ENCODE measurements at regions not wholly inside any gene's neighbourhood (a gene's known extent, or its start where the extent isn't known, plus 50 kb on each side); places are given as distances from the start of the nearest gene placed in this dataset.

DNA sequence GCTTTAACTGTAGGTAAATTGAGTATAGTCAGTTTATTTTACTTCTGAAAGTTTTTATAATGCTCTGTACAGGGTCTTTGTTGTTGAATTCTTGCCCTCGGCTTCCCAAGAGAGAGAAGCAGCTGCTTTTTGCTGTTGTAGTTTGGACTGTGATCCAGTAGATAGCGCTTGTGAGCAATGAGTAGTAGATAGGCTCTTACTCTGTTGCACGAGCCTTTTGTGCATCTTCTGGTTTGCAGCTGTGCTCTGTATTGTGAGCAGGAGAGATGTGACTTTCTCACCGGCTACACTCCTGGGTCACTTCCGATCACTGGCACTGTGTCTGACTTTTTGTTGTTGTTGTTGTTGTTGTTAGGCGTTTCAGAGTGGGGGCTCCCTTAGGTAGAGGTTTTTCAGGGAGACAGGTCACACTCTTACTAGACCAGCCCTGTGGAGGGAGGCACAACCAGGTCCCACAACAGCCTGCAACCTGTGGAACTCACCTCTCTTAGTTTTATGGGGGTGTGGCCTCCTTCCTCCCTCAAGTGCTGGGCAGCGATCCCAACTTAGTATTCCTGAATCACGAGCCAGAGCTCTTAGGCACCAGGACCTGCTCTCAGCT lies 822.1 kb upstream of the GALNTL6 start:
- TF ChIP-seq, protein P1, sequence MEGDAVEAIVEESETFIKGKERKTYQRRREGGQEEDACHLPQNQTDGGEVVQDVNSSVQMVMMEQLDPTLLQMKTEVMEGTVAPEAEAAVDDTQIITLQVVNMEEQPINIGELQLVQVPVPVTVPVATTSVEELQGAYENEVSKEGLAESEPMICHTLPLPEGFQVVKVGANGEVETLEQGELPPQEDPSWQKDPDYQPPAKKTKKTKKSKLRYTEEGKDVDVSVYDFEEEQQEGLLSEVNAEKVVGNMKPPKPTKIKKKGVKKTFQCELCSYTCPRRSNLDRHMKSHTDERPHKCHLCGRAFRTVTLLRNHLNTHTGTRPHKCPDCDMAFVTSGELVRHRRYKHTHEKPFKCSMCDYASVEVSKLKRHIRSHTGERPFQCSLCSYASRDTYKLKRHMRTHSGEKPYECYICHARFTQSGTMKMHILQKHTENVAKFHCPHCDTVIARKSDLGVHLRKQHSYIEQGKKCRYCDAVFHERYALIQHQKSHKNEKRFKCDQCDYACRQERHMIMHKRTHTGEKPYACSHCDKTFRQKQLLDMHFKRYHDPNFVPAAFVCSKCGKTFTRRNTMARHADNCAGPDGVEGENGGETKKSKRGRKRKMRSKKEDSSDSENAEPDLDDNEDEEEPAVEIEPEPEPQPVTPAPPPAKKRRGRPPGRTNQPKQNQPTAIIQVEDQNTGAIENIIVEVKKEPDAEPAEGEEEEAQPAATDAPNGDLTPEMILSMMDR (IDR thresholded peaks at IDR 0.05), result peak; percentile 48
- TF ChIP-seq ATF6 (CRISPR knock-in tag; IDR thresholded peaks at IDR 0.05) (no peak), IRF1 (CRISPR knock-in tag; IDR thresholded peaks at IDR 0.05) (no peak), ZSCAN18 (CRISPR knock-in tag; IDR thresholded peaks at IDR 0.05) (no peak)
